A549 (cell line): ENCODE measurements at regions not wholly inside any gene's neighbourhood (a gene's known extent, or its start where the extent isn't known, plus 50 kb on each side); places are given as distances from the start of the nearest gene placed in this dataset.

Source experiments
- CTCF ChIP-seq: fragments of >200 bp; sonication (Bioruptor Twin); formaldehyde crosslinking; IDR thresholded peaks from 3 replicates; pipeline ENCODE4 v1.5.1; 2016
- EHMT2 ChIP-seq: fragments of 200-600 bp; sonication (generic); IDR thresholded peaks from 2 replicates; pipeline ENCODE4 v1.6.1; 2016; ENCODE audit warnings: antibody characterized with exemption, low read depth, mild to moderate bottlenecking, moderate library complexity
- HDAC2 ChIP-seq: fragments of 200-600 bp; sonication (generic); IDR thresholded peaks from 2 replicates; pipeline ENCODE4 v1.6.1; 2016
- HEYL ChIP-seq: fragments of 250-450 bp; sonication (Bioruptor Pico); IDR thresholded peaks from 2 replicates; pipeline ENCODE4 v1.8.0; 2021; ENCODE audit warnings: mild to moderate bottlenecking, moderate library complexity
- MAX ChIP-seq: IDR thresholded peaks from 2 replicates; pipeline ENCODE4 v1.6.1; 2012
- POLR2A ChIP-seq: IDR thresholded peaks from 2 replicates; pipeline ENCODE4 v1.6.1; 2012; ENCODE audit warnings: mild to moderate bottlenecking, low read length
- RCOR1 ChIP-seq: fragments of 150-350 bp; IDR thresholded peaks from 2 replicates; pipeline ENCODE4 v1.6.1; 2014; ENCODE audit warnings: antibody characterized with exemption, low read length, low read depth
- REST ChIP-seq: fragments of 200-600 bp; sonication (generic); IDR thresholded peaks from 2 replicates; pipeline ENCODE4 v1.6.1; 2016; ENCODE audit warnings: antibody characterized with exemption, mild to moderate bottlenecking, moderate library complexity
- ZFP36 ChIP-seq: fragments of 450-650 bp; IDR thresholded peaks from 2 replicates; pipeline ENCODE4 v1.6.1; 2014; ENCODE audit warnings: borderline replicate concordance; ENCODE audit not compliant: partially characterized antibody

GRCh38 chr2:17195016-17195415 lies 323.2 kb downstream of the RAD51AP2 start:
- no peak for TF ChIP-seq HEYL (CRISPR knock-in tag)
- TF ChIP-seq MAX, result no peak
- no peak for TF ChIP-seq EHMT2
- no peak for TF ChIP-seq CTCF
- TF ChIP-seq RCOR1, result no peak
- no peak for TF ChIP-seq ZFP36
- no peak for TF ChIP-seq POLR2A
- TF ChIP-seq REST, result no peak
- TF ChIP-seq HDAC2, result no peak
